ENCODE measurements at regions not wholly inside any gene's neighbourhood (a gene's known extent, or its start where the extent isn't known, plus 50 kb on each side); places are given as distances from the start of the nearest gene placed in this dataset.

DNA sequence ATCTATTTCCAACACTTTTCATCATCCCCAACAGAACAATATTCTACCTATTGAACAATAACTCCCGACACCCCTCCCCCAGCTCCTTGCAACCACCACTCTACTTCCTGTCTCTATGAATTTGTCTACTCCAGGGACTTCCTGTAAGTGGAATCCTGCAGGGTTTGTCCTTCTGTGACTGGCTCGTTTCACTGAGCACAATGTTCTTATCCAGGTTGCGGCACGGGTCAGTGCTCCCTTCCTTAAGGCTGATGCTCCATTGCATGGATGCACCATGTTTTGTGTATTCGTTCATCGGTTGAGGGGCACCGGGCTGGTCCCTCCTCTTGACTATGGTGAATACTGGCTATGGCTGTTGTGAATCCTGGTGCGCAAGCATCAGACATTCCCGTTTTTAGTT lies 163.2 kb downstream of the TBXT start:
- no peak for TF ChIP-seq SPI1 (IDR thresholded peaks at IDR 0.05; ENCODE audit: borderline replicate concordance, low read depth)
- TF ChIP-seq, protein P1, sequence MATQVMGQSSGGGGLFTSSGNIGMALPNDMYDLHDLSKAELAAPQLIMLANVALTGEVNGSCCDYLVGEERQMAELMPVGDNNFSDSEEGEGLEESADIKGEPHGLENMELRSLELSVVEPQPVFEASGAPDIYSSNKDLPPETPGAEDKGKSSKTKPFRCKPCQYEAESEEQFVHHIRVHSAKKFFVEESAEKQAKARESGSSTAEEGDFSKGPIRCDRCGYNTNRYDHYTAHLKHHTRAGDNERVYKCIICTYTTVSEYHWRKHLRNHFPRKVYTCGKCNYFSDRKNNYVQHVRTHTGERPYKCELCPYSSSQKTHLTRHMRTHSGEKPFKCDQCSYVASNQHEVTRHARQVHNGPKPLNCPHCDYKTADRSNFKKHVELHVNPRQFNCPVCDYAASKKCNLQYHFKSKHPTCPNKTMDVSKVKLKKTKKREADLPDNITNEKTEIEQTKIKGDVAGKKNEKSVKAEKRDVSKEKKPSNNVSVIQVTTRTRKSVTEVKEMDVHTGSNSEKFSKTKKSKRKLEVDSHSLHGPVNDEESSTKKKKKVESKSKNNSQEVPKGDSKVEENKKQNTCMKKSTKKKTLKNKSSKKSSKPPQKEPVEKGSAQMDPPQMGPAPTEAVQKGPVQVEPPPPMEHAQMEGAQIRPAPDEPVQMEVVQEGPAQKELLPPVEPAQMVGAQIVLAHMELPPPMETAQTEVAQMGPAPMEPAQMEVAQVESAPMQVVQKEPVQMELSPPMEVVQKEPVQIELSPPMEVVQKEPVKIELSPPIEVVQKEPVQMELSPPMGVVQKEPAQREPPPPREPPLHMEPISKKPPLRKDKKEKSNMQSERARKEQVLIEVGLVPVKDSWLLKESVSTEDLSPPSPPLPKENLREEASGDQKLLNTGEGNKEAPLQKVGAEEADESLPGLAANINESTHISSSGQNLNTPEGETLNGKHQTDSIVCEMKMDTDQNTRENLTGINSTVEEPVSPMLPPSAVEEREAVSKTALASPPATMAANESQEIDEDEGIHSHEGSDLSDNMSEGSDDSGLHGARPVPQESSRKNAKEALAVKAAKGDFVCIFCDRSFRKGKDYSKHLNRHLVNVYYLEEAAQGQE (IDR thresholded peaks at IDR 0.05; ENCODE audit: insufficient replicate concordance, low read depth), result no peak
- TF ChIP-seq, protein P2, sequence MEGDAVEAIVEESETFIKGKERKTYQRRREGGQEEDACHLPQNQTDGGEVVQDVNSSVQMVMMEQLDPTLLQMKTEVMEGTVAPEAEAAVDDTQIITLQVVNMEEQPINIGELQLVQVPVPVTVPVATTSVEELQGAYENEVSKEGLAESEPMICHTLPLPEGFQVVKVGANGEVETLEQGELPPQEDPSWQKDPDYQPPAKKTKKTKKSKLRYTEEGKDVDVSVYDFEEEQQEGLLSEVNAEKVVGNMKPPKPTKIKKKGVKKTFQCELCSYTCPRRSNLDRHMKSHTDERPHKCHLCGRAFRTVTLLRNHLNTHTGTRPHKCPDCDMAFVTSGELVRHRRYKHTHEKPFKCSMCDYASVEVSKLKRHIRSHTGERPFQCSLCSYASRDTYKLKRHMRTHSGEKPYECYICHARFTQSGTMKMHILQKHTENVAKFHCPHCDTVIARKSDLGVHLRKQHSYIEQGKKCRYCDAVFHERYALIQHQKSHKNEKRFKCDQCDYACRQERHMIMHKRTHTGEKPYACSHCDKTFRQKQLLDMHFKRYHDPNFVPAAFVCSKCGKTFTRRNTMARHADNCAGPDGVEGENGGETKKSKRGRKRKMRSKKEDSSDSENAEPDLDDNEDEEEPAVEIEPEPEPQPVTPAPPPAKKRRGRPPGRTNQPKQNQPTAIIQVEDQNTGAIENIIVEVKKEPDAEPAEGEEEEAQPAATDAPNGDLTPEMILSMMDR (IDR thresholded peaks at IDR 0.05; ENCODE audit: insufficient read depth, low read length), result no peak
- TF ChIP-seq POLR2AphosphoS5 (IDR thresholded peaks at IDR 0.05; ENCODE audit: low read depth), result no peak
- TF ChIP-seq GABPA (IDR thresholded peaks at IDR 0.05; ENCODE audit: low read depth), result no peak
- H3K4me3 ChIP-seq (replicated peaks; ENCODE audit: insufficient read depth, low read length), result no peak overlapping the region
- H3K27me3 ChIP-seq (ENCODE audit: insufficient read depth, poor library complexity, severe bottlenecking), result peaks cover 43% of the 10 kb centered on the region
- H3K27ac ChIP-seq (replicated peaks), result no peak overlapping the region
- DNase-seq (ENCODE audit: low read depth in 1 of 2, low spot score in 1 of 2), result no peak

DNA sequence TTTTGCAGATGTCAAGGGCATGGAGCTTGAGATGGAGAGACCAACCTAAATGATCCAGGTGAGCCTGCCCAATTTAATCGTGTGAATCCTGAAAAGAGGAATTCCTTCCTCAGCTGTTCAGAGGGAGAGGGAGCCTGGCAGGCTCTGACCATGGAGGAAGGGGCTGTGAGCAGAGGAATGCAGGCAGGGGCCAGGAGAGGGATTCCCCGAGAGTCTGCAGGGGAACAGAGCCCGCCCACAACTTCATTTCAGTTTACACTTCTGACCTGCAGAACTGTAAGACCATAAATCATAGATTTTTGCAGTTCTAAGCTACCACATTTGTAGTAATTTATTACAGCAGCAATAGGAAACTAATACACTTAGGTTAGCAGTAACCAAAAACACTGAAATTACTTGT lies 164.1 kb downstream of the TBXT start:
- H3K27ac ChIP-seq (replicated peaks), result no peak overlapping the region
- H3K27me3 ChIP-seq (ENCODE audit: insufficient read depth, poor library complexity, severe bottlenecking), result peaks cover 35% of the 10 kb centered on the region
- no peak overlapping the region for H3K4me3 ChIP-seq (replicated peaks; ENCODE audit: insufficient read depth, low read length)
- no peak for DNase-seq (ENCODE audit: low read depth in 1 of 2, low spot score in 1 of 2)
- TF ChIP-seq, protein P2 (IDR thresholded peaks at IDR 0.05; ENCODE audit: insufficient read depth, low read length), result no peak
- no peak for TF ChIP-seq GABPA (IDR thresholded peaks at IDR 0.05; ENCODE audit: low read depth)
- TF ChIP-seq, protein P1 (IDR thresholded peaks at IDR 0.05; ENCODE audit: insufficient replicate concordance, low read depth), result no peak
- no peak for TF ChIP-seq SPI1 (IDR thresholded peaks at IDR 0.05; ENCODE audit: borderline replicate concordance, low read depth)
- no peak for TF ChIP-seq POLR2AphosphoS5 (IDR thresholded peaks at IDR 0.05; ENCODE audit: low read depth)

DNA sequence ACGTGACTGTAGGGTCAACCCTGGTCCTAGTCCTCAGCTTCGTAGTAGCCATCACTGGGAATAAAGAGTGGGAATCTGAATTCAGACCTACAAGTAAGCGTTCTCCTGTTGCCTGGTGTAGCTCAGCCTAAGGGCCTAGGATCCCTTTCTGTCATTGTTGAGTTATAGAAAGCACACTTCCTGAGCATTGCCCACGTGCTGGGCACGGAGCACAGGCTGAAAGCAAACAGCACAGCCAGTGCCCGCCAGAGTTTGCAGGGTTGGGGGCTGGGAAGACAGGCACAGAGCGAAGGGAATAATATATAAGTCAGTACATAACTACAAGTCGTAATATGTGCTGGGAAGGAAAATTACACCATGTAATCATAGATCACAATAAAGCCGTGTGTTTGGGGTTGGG lies 166.3 kb downstream of the TBXT start:
- TF ChIP-seq GABPA (IDR thresholded peaks at IDR 0.05; ENCODE audit: low read depth) (no peak), SPI1 (IDR thresholded peaks at IDR 0.05; ENCODE audit: borderline replicate concordance, low read depth) (no peak), POLR2AphosphoS5 (IDR thresholded peaks at IDR 0.05; ENCODE audit: low read depth) (no peak)
- TF ChIP-seq, protein P1 (IDR thresholded peaks at IDR 0.05; ENCODE audit: insufficient replicate concordance, low read depth), result no peak
- TF ChIP-seq, protein P2 (IDR thresholded peaks at IDR 0.05; ENCODE audit: insufficient read depth, low read length), result no peak
- peaks cover 16% of the 10 kb centered on the region for H3K27me3 ChIP-seq (ENCODE audit: insufficient read depth, poor library complexity, severe bottlenecking)
- no peak for DNase-seq (ENCODE audit: low read depth in 1 of 2, low spot score in 1 of 2)
- no peak overlapping the region for H3K4me3 ChIP-seq (replicated peaks; ENCODE audit: insufficient read depth, low read length)
- no peak overlapping the region for H3K27ac ChIP-seq (replicated peaks)

All from HL-60 (cell line).